HepG2 (cell line): ENCODE measurements at regions not wholly inside any gene's neighbourhood (a gene's known extent, or its start where the extent isn't known, plus 50 kb on each side); places are given as distances from the start of the nearest gene placed in this dataset.

Experiments used
- ATAC-seq: fragments of 200-7000 bp; cut with Tn5 transposase; 3 replicates; pipeline ENCODE4 v1.9.1; 2020; ENCODE audit warnings: mild to moderate bottlenecking, moderate library complexity
- BruUV-seq: library from RNA; stranded (reverse); fragments of 400-500 nt; replicated peaks from 2 replicates; lab custom pipeline; 2021; lab: Mats Ljungman, UMichigan
- CTCF ChIA-PET: fragments of 300-600 bp; formaldehyde crosslinking; extraction: SDS; loops from one replicate; lab custom pipeline; 2021; ENCODE audit warnings: low total read pairs, inconsistent platforms, low intra/inter-chr PET ratio; lab: Yijun Ruan, JAX
- POLR2A ChIA-PET: fragments of 350-600 bp; sonication (Branson Sonifier 250); formaldehyde crosslinking; loops from one replicate; lab custom pipeline; 2020; ENCODE audit warnings: antibody characterized with exemption, inconsistent platforms; lab: Yijun Ruan, JAX
- DNase-seq: peaks from one replicate; pipeline ENCODE4 v3.0.0-alpha.2; 2015; ENCODE audit warnings: low spot score
- FAIRE-seq: peaks from 3 replicates; lab custom pipeline; 2011; peaks lifted over from hg19 to GRCh38; lab: Jason Lieb, UNC
- H2AFZ ChIP-seq: one replicate; pipeline ENCODE4 v1.6.1; 2011; ENCODE audit warnings: low read length, inconsistent platforms
- H3K27ac ChIP-seq: fragments of 300-600 bp; 3 replicates; pipeline ENCODE4 v1.8.0; 2011; ENCODE audit warnings: mixed run types, mild to moderate bottlenecking, mixed read lengths, low read length, inconsistent platforms; ENCODE audit not compliant: insufficient read depth; ENCODE audit errors: extremely low read length
- H3K27me3 ChIP-seq, 2 experiments: fragments of 200-600 bp in 1 of 2; 2 replicates in 1 of 2; 3 replicates in 1 of 2; pipeline versions ENCODE4 v1.6.0 to v1.8.0; 2011; ENCODE audit warnings: low read length in 2 of 2, mild to moderate bottlenecking in 2 of 2, moderate library complexity in 2 of 2, inconsistent platforms in 1 of 2; ENCODE audit not compliant: insufficient read depth in 2 of 2, control insufficient read depth in 1 of 2
- H3K36me3 ChIP-seq, 2 experiments: fragments of 200-600 bp in 1 of 2; replicated peaks in 1 of 2; 2 replicates in 1 of 2; 3 replicates in 1 of 2; pipeline versions ENCODE4 v1.5.1 to v1.8.0; 2011; ENCODE audit warnings: low read length in 2 of 2, inconsistent platforms in 1 of 2; ENCODE audit not compliant: insufficient read depth in 2 of 2, control insufficient read depth in 1 of 2
- H3K4me1 ChIP-seq: 2 replicates; pipeline ENCODE4 v1.5.1; 2012; ENCODE audit warnings: low read length, inconsistent platforms; ENCODE audit not compliant: insufficient read depth
- H3K4me2 ChIP-seq: 2 replicates; pipeline ENCODE4 v1.6.0; 2011; ENCODE audit warnings: low read depth, low read length, inconsistent platforms
- H3K4me3 ChIP-seq, 3 experiments: fragments of 200-600 bp in 1 of 3; sonication (generic), shearing (Covaris generic) in 1 of 3; replicated peaks in 1 of 3; 2 replicates each; pipeline ENCODE4 v1.5.1; 2011 to 2016; ENCODE audit warnings: low read length in 3 of 3, inconsistent platforms in 2 of 3, low read depth in 2 of 3, mild to moderate bottlenecking in 2 of 3, control low read depth in 1 of 3, mixed read lengths in 1 of 3; ENCODE audit not compliant: insufficient read depth in 1 of 3
- H3K79me2 ChIP-seq: one replicate; pipeline ENCODE4 v1.6.1; 2011; ENCODE audit warnings: low read length, inconsistent platforms; ENCODE audit not compliant: insufficient read depth
- H3K9ac ChIP-seq: 2 replicates; pipeline ENCODE4 v1.6.0; 2011; ENCODE audit warnings: mild to moderate bottlenecking, low read depth, low read length, inconsistent platforms; ENCODE audit not compliant: insufficient read depth
- H3K9me3 ChIP-seq: 2 replicates; pipeline ENCODE4 v1.5.1; 2012; ENCODE audit warnings: mild to moderate bottlenecking, low read length
- H4K20me1 ChIP-seq: 2 replicates; pipeline ENCODE4 v1.6.0; 2011; ENCODE audit warnings: inconsistent platforms, mild to moderate bottlenecking, low read length, moderate library complexity; ENCODE audit not compliant: insufficient read depth
- HOXA3 ChIP-seq: sonication (generic); formaldehyde crosslinking; IDR thresholded peaks from 2 replicates; pipeline ENCODE4 v1.5.0; 2020; ENCODE audit warnings: missing genetic modification reagents
- NCOA1 ChIP-seq: sonication (generic); formaldehyde crosslinking; IDR thresholded peaks from 2 replicates; pipeline ENCODE4 v1.9.0; 2021; ENCODE audit warnings: missing genetic modification reagents
- ZNF629 ChIP-seq: sonication (generic); formaldehyde crosslinking; conservative IDR thresholded peaks from 2 replicates; pipeline ENCODE4 v1.5.0; 2020; ENCODE audit warnings: missing genetic modification reagents
- WGBS: methylation state at CpG from one replicate; pipeline ENCODE4 v1.1.6; 2017; ENCODE audit warnings: low lambda C conversion rate; 5-methylcytosine and 5-hydroxymethylcytosine counted together
- in situ Hi-C: cut with HindIII; loops from 2 replicates; pipeline ENCODE4 v1.10.0; 2017; ENCODE audit warnings: low pct_unique_long_range_greater_than_20kb; ENCODE audit not compliant: extremely low pct_ligation_motif_present
- intact Hi-C: fragments of 100-400 bp; cut with micrococcal nuclease; formaldehyde crosslinking; loops from one replicate; pipeline ENCODE4 v1.10.0; 2022; ENCODE audit not compliant: unreplicated experiment
- TF ChIP-seq, protein P1 (sequence below): sonication (generic); formaldehyde crosslinking; IDR thresholded peaks from 2 replicates; pipeline ENCODE4 v1.5.1; 2020; ENCODE audit warnings: mild to moderate bottlenecking, moderate library complexity, missing genetic modification reagents
- TF ChIP-seq, protein P2 (sequence below): sonication (generic); formaldehyde crosslinking; IDR thresholded peaks from 2 replicates; pipeline ENCODE4 v1.4.0; 2020; ENCODE audit warnings: missing genetic modification reagents

DNA sequence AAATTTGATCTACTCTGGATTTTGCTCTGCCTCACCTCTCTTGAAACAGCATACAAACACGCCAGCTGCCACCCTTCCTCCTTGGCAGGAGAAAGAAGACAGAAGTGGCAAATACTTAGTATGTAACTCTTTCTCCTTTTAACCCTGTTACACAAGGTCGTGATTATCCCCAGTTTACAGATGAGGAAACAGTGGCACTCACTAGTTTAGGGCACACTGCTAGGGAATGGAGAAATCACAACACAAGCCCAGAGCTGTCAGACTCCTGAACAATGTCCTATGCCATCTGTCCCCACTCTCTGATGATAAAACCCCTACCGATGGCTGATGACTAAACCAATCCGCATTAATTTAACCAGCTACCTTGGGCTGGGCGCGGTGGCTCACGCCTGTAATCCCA lies 79.7 kb downstream of the FGD2 start:
- intact Hi-C loops, result no loop called here
- in situ Hi-C loops, result no loop called here
- no TSS peak for BruUV-seq
- Histone ChIP-seq H3K79me2 (no peaks in the 10 kb centered on the region), H2AFZ (no peak overlapping the region), H3K27me3 (no peaks in the 10 kb centered on the region)
- FAIRE-seq (no peak), DNase-seq (no peak)
- POLR2A ChIA-PET, result interaction anchor here (0.7 to 1.2 kb wide), 2 partner anchors 17 to 20 kb away, joined by 3 to 5 read pairs; no protein-coding TSS in a partner anchor
- TF ChIP-seq HOXA3 (CRISPR knock-in tag), result 0 out of 2 replicates have a peak, but pooled peaks have one; percentile 7
- TF ChIP-seq ZNF629, result peak; percentile 50; the same call in 1 of the 2 replicates
- TF ChIP-seq NCOA1 (CRISPR knock-in tag), result no peak
- TF ChIP-seq, protein P1, sequence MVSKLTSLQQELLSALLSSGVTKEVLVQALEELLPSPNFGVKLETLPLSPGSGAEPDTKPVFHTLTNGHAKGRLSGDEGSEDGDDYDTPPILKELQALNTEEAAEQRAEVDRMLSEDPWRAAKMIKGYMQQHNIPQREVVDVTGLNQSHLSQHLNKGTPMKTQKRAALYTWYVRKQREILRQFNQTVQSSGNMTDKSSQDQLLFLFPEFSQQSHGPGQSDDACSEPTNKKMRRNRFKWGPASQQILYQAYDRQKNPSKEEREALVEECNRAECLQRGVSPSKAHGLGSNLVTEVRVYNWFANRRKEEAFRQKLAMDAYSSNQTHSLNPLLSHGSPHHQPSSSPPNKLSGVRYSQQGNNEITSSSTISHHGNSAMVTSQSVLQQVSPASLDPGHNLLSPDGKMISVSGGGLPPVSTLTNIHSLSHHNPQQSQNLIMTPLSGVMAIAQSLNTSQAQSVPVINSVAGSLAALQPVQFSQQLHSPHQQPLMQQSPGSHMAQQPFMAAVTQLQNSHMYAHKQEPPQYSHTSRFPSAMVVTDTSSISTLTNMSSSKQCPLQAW (CRISPR knock-in tag), result 0 out of 2 replicates have a peak, but pooled peaks have one; percentile 31
- TF ChIP-seq, protein P2, sequence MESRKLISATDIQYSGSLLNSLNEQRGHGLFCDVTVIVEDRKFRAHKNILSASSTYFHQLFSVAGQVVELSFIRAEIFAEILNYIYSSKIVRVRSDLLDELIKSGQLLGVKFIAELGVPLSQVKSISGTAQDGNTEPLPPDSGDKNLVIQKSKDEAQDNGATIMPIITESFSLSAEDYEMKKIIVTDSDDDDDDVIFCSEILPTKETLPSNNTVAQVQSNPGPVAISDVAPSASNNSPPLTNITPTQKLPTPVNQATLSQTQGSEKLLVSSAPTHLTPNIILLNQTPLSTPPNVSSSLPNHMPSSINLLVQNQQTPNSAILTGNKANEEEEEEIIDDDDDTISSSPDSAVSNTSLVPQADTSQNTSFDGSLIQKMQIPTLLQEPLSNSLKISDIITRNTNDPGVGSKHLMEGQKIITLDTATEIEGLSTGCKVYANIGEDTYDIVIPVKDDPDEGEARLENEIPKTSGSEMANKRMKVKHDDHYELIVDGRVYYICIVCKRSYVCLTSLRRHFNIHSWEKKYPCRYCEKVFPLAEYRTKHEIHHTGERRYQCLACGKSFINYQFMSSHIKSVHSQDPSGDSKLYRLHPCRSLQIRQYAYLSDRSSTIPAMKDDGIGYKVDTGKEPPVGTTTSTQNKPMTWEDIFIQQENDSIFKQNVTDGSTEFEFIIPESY (CRISPR knock-in tag), result 0 out of 2 replicates have a peak, but pooled peaks have one; percentile 21
- TF ChIP-seq, all 625 proteins: peak for 4
- Histone ChIP-seq H3K4me2 (no peak overlapping the region), H3K27ac (no peak overlapping the region), H3K9ac (no peak overlapping the region), H3K4me3 (no peak overlapping the region), H4K20me1 (no peaks in the 10 kb centered on the region), H3K4me1 (peaks cover 85% of the 10 kb centered on the region), H3K36me3 (no peaks in the 10 kb centered on the region), H3K9me3 (no peaks in the 10 kb centered on the region)
- no peak for ATAC-seq
- WGBS, result 95% methylated on average over 7 of the region's 7 CpGs
- CTCF ChIA-PET, result no interaction called here
